ENCODE measurements at regions not wholly inside any gene's neighbourhood (a gene's known extent, or its start where the extent isn't known, plus 50 kb on each side); places are given as distances from the start of the nearest gene placed in this dataset.

- TF ChIP-seq ZNF318 (IDR thresholded peaks at IDR 0.05; ENCODE audit: borderline replicate concordance in 1 of 2, low read depth in 1 of 2), result no peak
- no peak for TF ChIP-seq NR1H2 (CRISPR knock-in tag; IDR thresholded peaks at IDR 0.05)
- TF ChIP-seq DIDO1 (tag; IDR thresholded peaks at IDR 0.05; ENCODE audit: low read depth), result no peak
- TF ChIP-seq GATAD2B (IDR thresholded peaks at IDR 0.05; ENCODE audit: borderline replicate concordance), result peak; percentile 47; the same call in 1 of the 2 replicates
- peak; percentile 42; the same call in 1 of the 2 replicates for TF ChIP-seq DEAF1 (CRISPR knock-in tag; IDR thresholded peaks at IDR 0.05)
- no peak for TF ChIP-seq ZNF23 (CRISPR knock-in tag; IDR thresholded peaks at IDR 0.05)
- TF ChIP-seq HDAC6 (IDR thresholded peaks at IDR 0.05; ENCODE audit: low read depth, low read length), result no peak
- TF ChIP-seq ZNF639 (CRISPR knock-in tag; conservative IDR thresholded peaks at IDR 0.05 in 1 of 2, IDR thresholded peaks at IDR 0.05 in 1 of 2), result no peak
- no peak for TF ChIP-seq CCAR2 (IDR thresholded peaks at IDR 0.05; ENCODE audit: low read depth, low read length)
- TF ChIP-seq HDAC8 (tag; IDR thresholded peaks at IDR 0.05), result no peak
- no peak for TF ChIP-seq MEF2D (tag; conservative IDR thresholded peaks at IDR 0.05; ENCODE audit: low read depth)
- no peak for TF ChIP-seq PHF20 (IDR thresholded peaks at IDR 0.05; ENCODE audit: partially characterized antibody)
- TF ChIP-seq PHB (CRISPR knock-in tag; IDR thresholded peaks at IDR 0.05), result no peak
- no peak for TF ChIP-seq HDAC3 (IDR thresholded peaks at IDR 0.05; ENCODE audit: borderline replicate concordance, partially characterized antibody)
- no peak for TF ChIP-seq ZNF165 (CRISPR knock-in tag; IDR thresholded peaks at IDR 0.05; ENCODE audit: borderline replicate concordance)
- no peak for TF ChIP-seq DNMT1 (IDR thresholded peaks at IDR 0.05)
- TF ChIP-seq ARID2 (IDR thresholded peaks at IDR 0.05), result 0 out of 2 replicates have a peak, but pooled peaks have one; percentile 10
These were observed 127.1 kb downstream of the FBXO8 start (continued) for GRCh38 chr4:174156239-174156826.

Measured in K562 (cell line).